ENCODE measurements at regions not wholly inside any gene's neighbourhood (a gene's known extent, or its start where the extent isn't known, plus 50 kb on each side); places are given as distances from the start of the nearest gene placed in this dataset.
"Not testable (repeated sequence)": the region's sequence is repeated elsewhere in the genome, so short reads cannot be mapped to it uniquely, and the experiment has no call there.

GRCh38 chr2:192783643-192784042 lies 588.9 kb upstream of the TMEFF2 start:
- DNase-seq = no peak

- DNase-seq = no peak
Measured at GRCh38 chr2:192775459-192776262, 580.9 kb upstream of the TMEFF2 start.

GRCh38 chr2:192775011-192775410 lies 580.3 kb upstream of the TMEFF2 start:
- no peak for DNase-seq

- no peak for DNase-seq
Measured at GRCh38 chr2:192773044-192773443, 578.3 kb upstream of the TMEFF2 start.

- no peak for DNase-seq
Measured at GRCh38 chr2:192749611-192750200, 555.0 kb upstream of the TMEFF2 start.

GRCh38 chr2:192741889-192742288 lies 547.2 kb upstream of the TMEFF2 start:
- DNase-seq = no peak

GRCh38 chr2:192735447-192735846 lies 540.7 kb upstream of the TMEFF2 start:
- no peak for DNase-seq

GRCh38 chr2:192729369-192729768 lies 534.6 kb upstream of the TMEFF2 start:
- DNase-seq = no peak

GRCh38 chr2:192725991-192726390 lies 531.3 kb upstream of the TMEFF2 start:
- no peak for DNase-seq

GRCh38 chr2:192719629-192720028 lies 524.9 kb upstream of the TMEFF2 start:
- no peak for DNase-seq

GRCh38 chr2:192718340-192718739 lies 523.6 kb upstream of the TMEFF2 start:
- DNase-seq = no peak

GRCh38 chr2:192700934-192701333 lies 506.2 kb upstream of the TMEFF2 start:
- no peak for DNase-seq

- no peak for DNase-seq
Measured at GRCh38 chr2:192697880-192698279, 503.1 kb upstream of the TMEFF2 start.

- no peak for DNase-seq
Measured at GRCh38 chr2:192696857-192697256, 502.1 kb upstream of the TMEFF2 start.

GRCh38 chr2:192687015-192687414 lies 492.3 kb upstream of the TMEFF2 start:
- DNase-seq = no peak

GRCh38 chr2:192682511-192682910 lies 487.8 kb upstream of the TMEFF2 start:
- DNase-seq = not testable (repeated sequence)

GRCh38 chr2:192675681-192676080 lies 480.9 kb upstream of the TMEFF2 start:
- DNase-seq = no peak

GRCh38 chr2:192669505-192670091 lies 474.9 kb upstream of the TMEFF2 start:
- no peak for DNase-seq

GRCh38 chr2:192660555-192660954 lies 465.8 kb upstream of the TMEFF2 start:
- DNase-seq = not testable (repeated sequence)

- DNase-seq = no peak
Measured at GRCh38 chr2:192657362-192657761, 462.6 kb upstream of the TMEFF2 start.

GRCh38 chr2:192655916-192656315 lies 461.2 kb upstream of the TMEFF2 start:
- DNase-seq = no peak

GRCh38 chr2:192645811-192646598 lies 451.3 kb upstream of the TMEFF2 start:
- no peak for DNase-seq

GRCh38 chr2:192634557-192634956 lies 439.8 kb upstream of the TMEFF2 start:
- DNase-seq = no peak

All from NCI-H2029 treated with DMSO at 0.1 percent for 48 hours (cell line).